ENCODE measurements at regions not wholly inside any gene's neighbourhood (a gene's known extent, or its start where the extent isn't known, plus 50 kb on each side); places are given as distances from the start of the nearest gene placed in this dataset.

DNA sequence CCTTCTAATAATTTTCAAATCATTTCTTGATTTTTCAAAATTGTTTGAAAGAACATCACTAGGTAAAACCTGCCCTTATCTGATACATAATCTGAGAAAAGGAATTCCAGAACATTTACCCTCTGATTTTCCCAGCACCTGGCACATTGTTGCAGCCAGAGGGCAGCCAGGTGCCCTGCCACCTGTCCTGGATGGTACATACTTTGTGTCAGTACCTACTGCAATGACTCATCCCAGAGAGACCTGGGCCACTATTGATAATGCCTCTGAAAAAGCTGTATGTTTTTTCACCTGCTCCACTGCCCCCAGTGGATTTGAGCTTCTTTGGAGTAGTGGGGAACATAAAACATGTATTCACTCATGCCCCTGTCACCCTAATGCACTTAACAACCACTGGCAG, 648.9 kb upstream of the GBE1 start (continued):
- no peak for TF ChIP-seq ISL1 (CRISPR knock-in tag; IDR thresholded peaks at IDR 0.05)
- TF ChIP-seq PPARA (CRISPR knock-in tag; IDR thresholded peaks at IDR 0.05; ENCODE audit: borderline replicate concordance): no peak
- no peak for TF ChIP-seq ESRRG (CRISPR knock-in tag; IDR thresholded peaks at IDR 0.05)
- TF ChIP-seq OSR1 (CRISPR knock-in tag; IDR thresholded peaks at IDR 0.05): no peak
- TF ChIP-seq SNAI2 (CRISPR knock-in tag; IDR thresholded peaks at IDR 0.05): no peak
- TF ChIP-seq ZNF8 (CRISPR knock-in tag; IDR thresholded peaks at IDR 0.05): no peak
- TF ChIP-seq ZNF70 (CRISPR knock-in tag; IDR thresholded peaks at IDR 0.05): no peak

DNA sequence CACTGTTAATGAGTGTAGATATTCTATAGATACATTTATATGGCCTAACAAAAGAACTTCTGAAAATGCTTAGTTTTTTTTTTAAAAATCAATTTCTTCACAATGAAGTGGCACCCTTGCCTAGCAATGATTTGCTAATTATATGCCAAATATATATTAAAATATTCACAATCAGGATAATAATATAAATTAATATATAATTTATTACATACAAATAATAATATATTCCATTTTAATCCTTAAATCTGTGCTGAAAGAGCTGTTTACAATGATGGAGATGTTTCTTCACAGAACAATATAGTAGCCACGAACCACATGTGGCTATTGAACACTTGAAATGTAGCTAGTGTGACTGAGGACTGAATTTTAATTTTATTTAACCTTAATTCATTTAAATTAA, 648.4 kb upstream of the GBE1 start:
- ATAC-seq: no peak
- TF ChIP-seq CSDC2 (CRISPR knock-in tag; IDR thresholded peaks at IDR 0.05): no peak
- no peak for TF ChIP-seq RARB (CRISPR knock-in tag; IDR thresholded peaks at IDR 0.05)
- TF ChIP-seq ZNF8 (CRISPR knock-in tag; IDR thresholded peaks at IDR 0.05): no peak
- TF ChIP-seq BACH2 (CRISPR knock-in tag; IDR thresholded peaks at IDR 0.05; ENCODE audit: borderline replicate concordance): no peak
- TF ChIP-seq ZC3H10 (CRISPR knock-in tag; IDR thresholded peaks at IDR 0.05): no peak
- TF ChIP-seq, protein P1, sequence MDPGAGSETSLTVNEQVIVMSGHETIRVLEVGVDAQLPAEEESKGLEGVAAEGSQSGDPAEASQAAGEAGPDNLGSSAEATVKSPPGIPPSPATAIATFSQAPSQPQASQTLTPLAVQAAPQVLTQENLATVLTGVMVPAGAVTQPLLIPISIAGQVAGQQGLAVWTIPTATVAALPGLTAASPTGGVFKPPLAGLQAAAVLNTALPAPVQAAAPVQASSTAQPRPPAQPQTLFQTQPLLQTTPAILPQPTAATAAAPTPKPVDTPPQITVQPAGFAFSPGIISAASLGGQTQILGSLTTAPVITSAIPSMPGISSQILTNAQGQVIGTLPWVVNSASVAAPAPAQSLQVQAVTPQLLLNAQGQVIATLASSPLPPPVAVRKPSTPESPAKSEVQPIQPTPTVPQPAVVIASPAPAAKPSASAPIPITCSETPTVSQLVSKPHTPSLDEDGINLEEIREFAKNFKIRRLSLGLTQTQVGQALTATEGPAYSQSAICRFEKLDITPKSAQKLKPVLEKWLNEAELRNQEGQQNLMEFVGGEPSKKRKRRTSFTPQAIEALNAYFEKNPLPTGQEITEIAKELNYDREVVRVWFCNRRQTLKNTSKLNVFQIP (CRISPR knock-in tag; IDR thresholded peaks at IDR 0.05; ENCODE audit: borderline replicate concordance, low read depth): no peak
- TF ChIP-seq, protein P2, sequence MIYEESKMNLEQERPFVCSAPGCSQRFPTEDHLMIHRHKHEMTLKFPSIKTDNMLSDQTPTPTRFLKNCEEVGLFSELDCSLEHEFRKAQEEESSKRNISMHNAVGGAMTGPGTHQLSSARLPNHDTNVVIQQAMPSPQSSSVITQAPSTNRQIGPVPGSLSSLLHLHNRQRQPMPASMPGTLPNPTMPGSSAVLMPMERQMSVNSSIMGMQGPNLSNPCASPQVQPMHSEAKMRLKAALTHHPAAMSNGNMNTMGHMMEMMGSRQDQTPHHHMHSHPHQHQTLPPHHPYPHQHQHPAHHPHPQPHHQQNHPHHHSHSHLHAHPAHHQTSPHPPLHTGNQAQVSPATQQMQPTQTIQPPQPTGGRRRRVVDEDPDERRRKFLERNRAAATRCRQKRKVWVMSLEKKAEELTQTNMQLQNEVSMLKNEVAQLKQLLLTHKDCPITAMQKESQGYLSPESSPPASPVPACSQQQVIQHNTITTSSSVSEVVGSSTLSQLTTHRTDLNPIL (CRISPR knock-in tag; IDR thresholded peaks at IDR 0.05; ENCODE audit: low read depth): no peak
- no peak for TF ChIP-seq ZFP3 (CRISPR knock-in tag; IDR thresholded peaks at IDR 0.05)
- TF ChIP-seq, protein P3, sequence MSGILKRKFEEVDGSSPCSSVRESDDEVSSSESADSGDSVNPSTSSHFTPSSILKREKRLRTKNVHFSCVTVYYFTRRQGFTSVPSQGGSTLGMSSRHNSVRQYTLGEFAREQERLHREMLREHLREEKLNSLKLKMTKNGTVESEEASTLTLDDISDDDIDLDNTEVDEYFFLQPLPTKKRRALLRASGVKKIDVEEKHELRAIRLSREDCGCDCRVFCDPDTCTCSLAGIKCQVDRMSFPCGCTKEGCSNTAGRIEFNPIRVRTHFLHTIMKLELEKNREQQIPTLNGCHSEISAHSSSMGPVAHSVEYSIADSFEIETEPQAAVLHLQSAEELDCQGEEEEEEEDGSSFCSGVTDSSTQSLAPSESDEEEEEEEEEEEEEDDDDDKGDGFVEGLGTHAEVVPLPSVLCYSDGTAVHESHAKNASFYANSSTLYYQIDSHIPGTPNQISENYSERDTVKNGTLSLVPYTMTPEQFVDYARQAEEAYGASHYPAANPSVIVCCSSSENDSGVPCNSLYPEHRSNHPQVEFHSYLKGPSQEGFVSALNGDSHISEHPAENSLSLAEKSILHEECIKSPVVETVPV (CRISPR knock-in tag; IDR thresholded peaks at IDR 0.05): no peak
- no peak for TF ChIP-seq ESRRG (CRISPR knock-in tag; IDR thresholded peaks at IDR 0.05)

DNA sequence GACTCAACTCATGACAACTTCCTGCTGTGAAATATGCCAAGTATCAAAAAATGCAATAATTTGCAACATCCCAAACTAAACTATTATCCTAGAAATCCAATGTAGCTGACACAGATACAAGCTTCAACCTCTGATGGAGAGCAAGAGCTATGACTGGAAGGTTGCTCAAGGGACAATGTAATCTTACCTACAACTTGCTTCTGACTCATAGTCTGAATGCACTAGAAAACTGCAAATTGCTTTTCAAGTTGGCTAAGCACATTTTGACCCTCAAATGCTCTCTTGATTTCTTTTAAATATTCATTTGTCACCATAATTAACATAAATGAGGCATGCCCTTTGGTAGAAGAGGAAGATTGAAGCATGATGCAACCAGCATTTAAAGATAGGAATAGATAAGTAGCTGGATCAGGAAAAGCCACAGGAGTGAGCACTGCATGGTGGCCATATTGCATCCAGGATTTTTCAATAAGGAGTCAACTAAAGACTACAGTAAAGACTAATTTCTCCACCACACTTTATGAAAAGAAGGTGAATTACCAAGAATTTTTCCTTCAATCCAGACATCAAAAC, 630.8 kb upstream of the GBE1 start:
- ATAC-seq: no peak
- no peak for TF ChIP-seq OSR1 (CRISPR knock-in tag; IDR thresholded peaks at IDR 0.05)
- TF ChIP-seq TCF4 (CRISPR knock-in tag; IDR thresholded peaks at IDR 0.05; ENCODE audit: borderline replicate concordance): no peak
- no peak for TF ChIP-seq ARNTL (CRISPR knock-in tag; IDR thresholded peaks at IDR 0.05; ENCODE audit: borderline replicate concordance, low read depth)
- no peak for TF ChIP-seq ZNF70 (CRISPR knock-in tag; IDR thresholded peaks at IDR 0.05)
- TF ChIP-seq, protein P2 (CRISPR knock-in tag; IDR thresholded peaks at IDR 0.05; ENCODE audit: low read depth): no peak
- TF ChIP-seq, protein P3 (CRISPR knock-in tag; IDR thresholded peaks at IDR 0.05): no peak

DNA sequence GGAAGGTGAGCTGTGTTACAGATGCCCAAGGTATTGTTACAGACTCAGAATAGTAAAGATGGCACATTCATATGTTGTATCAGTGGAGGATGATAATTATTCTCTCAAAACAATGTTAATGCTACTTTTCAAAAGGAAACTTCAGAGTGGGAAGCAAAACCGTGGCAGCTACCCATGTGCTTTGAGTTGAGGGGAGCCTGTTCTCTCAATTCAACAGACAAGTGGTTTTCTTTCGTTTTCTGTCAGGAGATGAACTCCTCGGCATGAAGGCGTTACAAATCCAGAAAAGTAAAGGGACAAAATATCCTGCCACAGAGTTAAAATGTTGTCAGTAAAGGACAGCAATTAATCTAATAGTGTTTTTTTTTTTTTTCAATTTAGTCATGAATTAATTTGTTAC, 629.4 kb upstream of the GBE1 start:
- no peak for TF ChIP-seq GLIS3 (CRISPR knock-in tag; IDR thresholded peaks at IDR 0.05)
- no peak for TF ChIP-seq ZNF8 (CRISPR knock-in tag; IDR thresholded peaks at IDR 0.05)
- no peak for TF ChIP-seq RARB (CRISPR knock-in tag; IDR thresholded peaks at IDR 0.05)
- TF ChIP-seq ZFP30 (CRISPR knock-in tag; IDR thresholded peaks at IDR 0.05): no peak
- no peak for TF ChIP-seq PPARA (CRISPR knock-in tag; IDR thresholded peaks at IDR 0.05; ENCODE audit: borderline replicate concordance)
- TF ChIP-seq ESRRG (CRISPR knock-in tag; IDR thresholded peaks at IDR 0.05): no peak
- TF ChIP-seq BACH2 (CRISPR knock-in tag; IDR thresholded peaks at IDR 0.05; ENCODE audit: borderline replicate concordance): no peak
- no peak for TF ChIP-seq OSR1 (CRISPR knock-in tag; IDR thresholded peaks at IDR 0.05)
- no peak for TF ChIP-seq TOX (CRISPR knock-in tag; IDR thresholded peaks at IDR 0.05; ENCODE audit: borderline replicate concordance)
- TF ChIP-seq, protein P2 (CRISPR knock-in tag; IDR thresholded peaks at IDR 0.05; ENCODE audit: low read depth): no peak
- no peak for TF ChIP-seq ZC3H10 (CRISPR knock-in tag; IDR thresholded peaks at IDR 0.05)
- TF ChIP-seq, protein P4, sequence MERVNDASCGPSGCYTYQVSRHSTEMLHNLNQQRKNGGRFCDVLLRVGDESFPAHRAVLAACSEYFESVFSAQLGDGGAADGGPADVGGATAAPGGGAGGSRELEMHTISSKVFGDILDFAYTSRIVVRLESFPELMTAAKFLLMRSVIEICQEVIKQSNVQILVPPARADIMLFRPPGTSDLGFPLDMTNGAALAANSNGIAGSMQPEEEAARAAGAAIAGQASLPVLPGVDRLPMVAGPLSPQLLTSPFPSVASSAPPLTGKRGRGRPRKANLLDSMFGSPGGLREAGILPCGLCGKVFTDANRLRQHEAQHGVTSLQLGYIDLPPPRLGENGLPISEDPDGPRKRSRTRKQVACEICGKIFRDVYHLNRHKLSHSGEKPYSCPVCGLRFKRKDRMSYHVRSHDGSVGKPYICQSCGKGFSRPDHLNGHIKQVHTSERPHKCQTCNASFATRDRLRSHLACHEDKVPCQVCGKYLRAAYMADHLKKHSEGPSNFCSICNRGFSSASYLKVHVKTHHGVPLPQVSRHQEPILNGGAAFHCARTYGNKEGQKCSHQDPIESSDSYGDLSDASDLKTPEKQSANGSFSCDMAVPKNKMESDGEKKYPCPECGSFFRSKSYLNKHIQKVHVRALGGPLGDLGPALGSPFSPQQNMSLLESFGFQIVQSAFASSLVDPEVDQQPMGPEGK (CRISPR knock-in tag; IDR thresholded peaks at IDR 0.05; ENCODE audit: borderline replicate concordance): no peak
- no peak for TF ChIP-seq ARNTL (CRISPR knock-in tag; IDR thresholded peaks at IDR 0.05; ENCODE audit: borderline replicate concordance, low read depth)
- TF ChIP-seq ISL1 (CRISPR knock-in tag; IDR thresholded peaks at IDR 0.05): no peak
- no peak for TF ChIP-seq CSDC2 (CRISPR knock-in tag; IDR thresholded peaks at IDR 0.05)
- TF ChIP-seq, protein P3 (CRISPR knock-in tag; IDR thresholded peaks at IDR 0.05): no peak
- no peak for TF ChIP-seq TCF4 (CRISPR knock-in tag; IDR thresholded peaks at IDR 0.05; ENCODE audit: borderline replicate concordance)
- no peak for TF ChIP-seq SNAI2 (CRISPR knock-in tag; IDR thresholded peaks at IDR 0.05)
- no peak for TF ChIP-seq ZNF565 (CRISPR knock-in tag; conservative IDR thresholded peaks at IDR 0.05; ENCODE audit: low read depth)
- ATAC-seq: no peak
